ENCODE measurements at regions not wholly inside any gene's neighbourhood (a gene's known extent, or its start where the extent isn't known, plus 50 kb on each side); places are given as distances from the start of the nearest gene placed in this dataset.

GRCh38 chr2:14572633-14573032, 59.9 kb upstream of the LRATD1 start:
- DNase-seq (ENCODE audit: low read depth), result no peak

GRCh38 chr2:14577843-14578242, 54.7 kb upstream of the LRATD1 start:
- no peak for DNase-seq (ENCODE audit: low read depth)
